ENCODE measurements at regions not wholly inside any gene's neighbourhood (a gene's known extent, or its start where the extent isn't known, plus 50 kb on each side); places are given as distances from the start of the nearest gene placed in this dataset.

DNA sequence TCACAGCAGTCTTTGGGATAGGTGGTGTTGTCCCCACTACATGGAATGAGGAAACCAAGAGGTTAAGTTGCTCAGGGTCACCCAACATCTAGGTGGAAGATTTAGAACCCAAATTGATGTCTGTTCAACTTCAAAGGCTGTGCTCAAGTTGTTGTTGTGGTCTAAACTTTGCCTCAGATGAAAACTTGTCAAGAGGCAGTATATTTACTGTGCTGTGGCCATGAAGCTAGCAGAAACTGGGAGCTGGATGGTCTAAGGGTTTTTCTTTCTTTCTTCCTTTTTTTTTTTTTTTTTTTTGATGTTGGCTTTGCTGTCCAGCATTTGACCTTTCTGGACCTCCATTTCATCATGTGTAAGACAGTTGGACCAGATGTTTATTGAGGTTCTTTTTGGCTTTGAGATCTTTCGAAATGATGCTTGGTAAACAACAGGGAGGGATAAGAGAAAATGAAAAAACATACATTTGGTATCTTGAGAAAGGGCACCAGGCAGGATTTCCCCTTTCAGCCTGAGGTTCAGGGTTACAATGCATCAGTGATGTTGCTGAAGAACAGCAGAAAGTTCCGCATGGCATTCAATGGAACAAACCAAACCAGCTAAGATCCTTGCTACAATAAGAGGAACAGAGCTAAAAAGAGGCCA is 166.2 kb upstream of the RPS6KA3 start:
- H3K79me2 ChIP-seq: no peaks in the 10 kb centered on the region
- H3K27me3 ChIP-seq: no peaks in the 10 kb centered on the region
- 64% methylated on average over 2 of the region's 2 CpGs for WGBS (ENCODE audit: low lambda C conversion rate, missing lambda C conversion rate)
- H3K4me1 ChIP-seq (ENCODE audit: insufficient read depth): no peaks in the 10 kb centered on the region
- TF ChIP-seq, protein P1, sequence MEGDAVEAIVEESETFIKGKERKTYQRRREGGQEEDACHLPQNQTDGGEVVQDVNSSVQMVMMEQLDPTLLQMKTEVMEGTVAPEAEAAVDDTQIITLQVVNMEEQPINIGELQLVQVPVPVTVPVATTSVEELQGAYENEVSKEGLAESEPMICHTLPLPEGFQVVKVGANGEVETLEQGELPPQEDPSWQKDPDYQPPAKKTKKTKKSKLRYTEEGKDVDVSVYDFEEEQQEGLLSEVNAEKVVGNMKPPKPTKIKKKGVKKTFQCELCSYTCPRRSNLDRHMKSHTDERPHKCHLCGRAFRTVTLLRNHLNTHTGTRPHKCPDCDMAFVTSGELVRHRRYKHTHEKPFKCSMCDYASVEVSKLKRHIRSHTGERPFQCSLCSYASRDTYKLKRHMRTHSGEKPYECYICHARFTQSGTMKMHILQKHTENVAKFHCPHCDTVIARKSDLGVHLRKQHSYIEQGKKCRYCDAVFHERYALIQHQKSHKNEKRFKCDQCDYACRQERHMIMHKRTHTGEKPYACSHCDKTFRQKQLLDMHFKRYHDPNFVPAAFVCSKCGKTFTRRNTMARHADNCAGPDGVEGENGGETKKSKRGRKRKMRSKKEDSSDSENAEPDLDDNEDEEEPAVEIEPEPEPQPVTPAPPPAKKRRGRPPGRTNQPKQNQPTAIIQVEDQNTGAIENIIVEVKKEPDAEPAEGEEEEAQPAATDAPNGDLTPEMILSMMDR (IDR thresholded peaks at IDR 0.05; ENCODE audit: poor library complexity): no peak
- TF ChIP-seq EZH2 (IDR thresholded peaks at IDR 0.05; ENCODE audit: borderline replicate concordance): no peak
- TF ChIP-seq EZH2phosphoT487 (IDR thresholded peaks at IDR 0.05; ENCODE audit: low read depth, severe bottlenecking, unreplicated experiment): no peak
- no peaks in the 10 kb centered on the region for H3K9me3 ChIP-seq (ENCODE audit: low read depth)
- H3K4me2 ChIP-seq: no peak overlapping the region
- no peaks in the 10 kb centered on the region for H3K36me3 ChIP-seq (replicated peaks; ENCODE audit: insufficient read depth, low read depth)
- no peak overlapping the region for H3K4me3 ChIP-seq
- no peaks in the 10 kb centered on the region for H4K20me1 ChIP-seq (ENCODE audit: insufficient read depth, poor library complexity, severe bottlenecking)
- H3K9me2 ChIP-seq (replicated peaks; ENCODE audit: insufficient read depth): no peaks in the 10 kb centered on the region
- no peak overlapping the region for H3K27ac ChIP-seq
- H2AFZ ChIP-seq: no peak overlapping the region
- no peak for DNase-seq (ENCODE audit: low spot score)

DNA sequence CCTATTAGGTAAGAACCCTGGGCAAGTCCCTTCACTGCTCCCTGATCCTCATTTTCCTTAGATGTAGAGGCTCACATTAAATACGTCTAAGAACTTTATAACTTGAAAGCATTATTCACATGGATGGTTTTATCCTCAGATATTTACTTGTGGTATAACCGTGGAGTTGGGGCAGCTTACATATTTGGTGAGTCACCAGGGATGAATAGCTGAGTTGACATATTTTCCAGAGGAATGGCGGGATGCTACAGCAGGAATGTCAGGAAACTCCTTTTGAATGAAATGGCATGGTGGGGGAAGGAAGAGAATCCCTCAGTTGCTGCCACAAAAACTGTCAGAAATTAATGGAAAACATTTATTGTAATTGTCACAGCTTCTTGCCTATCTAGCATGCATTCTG is 165.3 kb upstream of the RPS6KA3 start:
- no peaks in the 10 kb centered on the region for H3K9me3 ChIP-seq (ENCODE audit: low read depth)
- H3K36me3 ChIP-seq (replicated peaks; ENCODE audit: insufficient read depth, low read depth): no peaks in the 10 kb centered on the region
- H3K27me3 ChIP-seq: no peaks in the 10 kb centered on the region
- WGBS (ENCODE audit: low lambda C conversion rate, missing lambda C conversion rate): 61% methylated on average over 3 of the region's 3 CpGs
- no peak overlapping the region for H2AFZ ChIP-seq
- no peaks in the 10 kb centered on the region for H4K20me1 ChIP-seq (ENCODE audit: insufficient read depth, poor library complexity, severe bottlenecking)
- no peak for DNase-seq (ENCODE audit: low spot score)
- no peak overlapping the region for H3K4me3 ChIP-seq
- H3K4me2 ChIP-seq: no peak overlapping the region
- no peaks in the 10 kb centered on the region for H3K4me1 ChIP-seq (ENCODE audit: insufficient read depth)
- H3K79me2 ChIP-seq: no peaks in the 10 kb centered on the region
- TF ChIP-seq EZH2phosphoT487 (IDR thresholded peaks at IDR 0.05; ENCODE audit: low read depth, severe bottlenecking, unreplicated experiment): no peak
- TF ChIP-seq, protein P1 (IDR thresholded peaks at IDR 0.05; ENCODE audit: poor library complexity): no peak
- no peak for TF ChIP-seq EZH2 (IDR thresholded peaks at IDR 0.05; ENCODE audit: borderline replicate concordance)
- H3K9me2 ChIP-seq (replicated peaks; ENCODE audit: insufficient read depth): no peaks in the 10 kb centered on the region
- H3K27ac ChIP-seq: no peak overlapping the region

DNA sequence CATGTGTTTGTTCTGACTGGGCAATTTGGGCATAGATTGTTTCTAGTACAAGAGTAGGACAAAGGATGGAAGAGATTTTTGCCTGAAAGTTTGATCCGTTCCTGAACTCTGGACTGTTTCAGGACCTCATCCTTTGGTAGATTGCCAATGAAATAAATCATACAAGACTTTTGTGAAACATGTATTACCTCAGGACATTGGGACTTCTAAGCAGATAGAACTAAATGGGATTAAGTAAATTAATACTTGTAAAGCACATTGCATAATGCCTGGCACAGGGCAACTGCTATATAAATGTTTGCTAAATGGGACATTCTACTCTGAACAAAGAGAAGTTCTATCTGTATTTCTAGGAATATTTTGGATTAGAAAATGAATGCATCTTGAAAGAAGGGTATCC is 164.8 kb upstream of the RPS6KA3 start:
- Histone ChIP-seq H3K27ac (no peak overlapping the region), H3K4me2 (no peak overlapping the region), H2AFZ (no peak overlapping the region), H3K79me2 (no peaks in the 10 kb centered on the region), H3K4me1 (ENCODE audit: insufficient read depth) (no peaks in the 10 kb centered on the region), H3K9me2 (replicated peaks; ENCODE audit: insufficient read depth) (no peaks in the 10 kb centered on the region), H3K27me3 (no peaks in the 10 kb centered on the region), H3K36me3 (replicated peaks; ENCODE audit: insufficient read depth, low read depth) (no peaks in the 10 kb centered on the region), H4K20me1 (ENCODE audit: insufficient read depth, poor library complexity, severe bottlenecking) (no peaks in the 10 kb centered on the region), H3K4me3 (no peak overlapping the region), H3K9me3 (ENCODE audit: low read depth) (no peaks in the 10 kb centered on the region)
- 71% methylated on average over 1 of the region's 1 CpG for WGBS (ENCODE audit: low lambda C conversion rate, missing lambda C conversion rate)
- TF ChIP-seq EZH2phosphoT487 (IDR thresholded peaks at IDR 0.05; ENCODE audit: low read depth, severe bottlenecking, unreplicated experiment): no peak
- TF ChIP-seq, protein P1 (IDR thresholded peaks at IDR 0.05; ENCODE audit: poor library complexity): no peak
- no peak for DNase-seq (ENCODE audit: low spot score)

Measured in hepatocyte (in vitro differentiated cells).